MCF 10A (cell line): ENCODE measurements at regions not wholly inside any gene's neighbourhood (a gene's known extent, or its start where the extent isn't known, plus 50 kb on each side); places are given as distances from the start of the nearest gene placed in this dataset.

Experiments
- BruUV-seq: library from RNA; stranded (reverse); fragments of 400-500 nt; replicated peaks from 2 replicates; lab custom pipeline; 2021; lab: Mats Ljungman, UMichigan
- CTCF ChIA-PET: fragments of 300-600 bp; sonication (Branson Sonifier 250); formaldehyde crosslinking; extraction: SDS; loops from one replicate; lab custom pipeline; 2021; ENCODE audit warnings: antibody characterized with exemption, inconsistent platforms; lab: Yijun Ruan, JAX
- POLR2A ChIA-PET: fragments of 300-600, 350-650 bp; sonication (Branson Sonifier 250); formaldehyde crosslinking; extraction: SDS; loops from one replicate; lab custom pipeline; 2020; ENCODE audit warnings: antibody characterized with exemption, inconsistent platforms; lab: Yijun Ruan, JAX
- DNase-seq: peaks from one replicate; pipeline ENCODE4 v3.0.0-alpha.2; 2018; ENCODE audit not compliant: unreplicated experiment
- H3K27ac Mint-ChIP-seq: one replicate; pipeline ENCODE4 v1.8.0; 2022; ENCODE audit warnings: mild to moderate bottlenecking, low read depth, mixed read lengths; ENCODE audit not compliant: unreplicated experiment
- H3K27me3 Mint-ChIP-seq: one replicate; pipeline ENCODE4 v1.8.0; 2022; ENCODE audit warnings: mixed read lengths; ENCODE audit not compliant: insufficient read depth, unreplicated experiment
- H3K36me3 Mint-ChIP-seq: one replicate; pipeline ENCODE4 v1.8.0; 2022; ENCODE audit warnings: mild to moderate bottlenecking, moderate library complexity, mixed read lengths; ENCODE audit not compliant: insufficient read depth, unreplicated experiment
- H3K4me1 Mint-ChIP-seq: one replicate; pipeline ENCODE4 v1.8.0; 2022; ENCODE audit warnings: mixed read lengths; ENCODE audit not compliant: insufficient read depth, unreplicated experiment
- H3K4me3 Mint-ChIP-seq: one replicate; pipeline ENCODE4 v1.8.0; 2022; ENCODE audit warnings: mild to moderate bottlenecking, moderate library complexity, mixed read lengths; ENCODE audit not compliant: unreplicated experiment
- H3K9me3 Mint-ChIP-seq: one replicate; pipeline ENCODE4 v1.8.0; 2022; ENCODE audit warnings: mixed read lengths; ENCODE audit not compliant: unreplicated experiment
- intact Hi-C: fragments of 100-400 bp; cut with micrococcal nuclease; formaldehyde crosslinking; loops from 2 replicates; pipeline ENCODE4 v1.14.1; 2022
- TF ChIP-seq, protein P1 (sequence below): fragments of 200-600 bp; IDR thresholded peaks from one replicate; pipeline ENCODE4 v1.8.0; 2022; ENCODE audit warnings: antibody characterized with exemption, mild to moderate bottlenecking; ENCODE audit not compliant: unreplicated experiment

DNA sequence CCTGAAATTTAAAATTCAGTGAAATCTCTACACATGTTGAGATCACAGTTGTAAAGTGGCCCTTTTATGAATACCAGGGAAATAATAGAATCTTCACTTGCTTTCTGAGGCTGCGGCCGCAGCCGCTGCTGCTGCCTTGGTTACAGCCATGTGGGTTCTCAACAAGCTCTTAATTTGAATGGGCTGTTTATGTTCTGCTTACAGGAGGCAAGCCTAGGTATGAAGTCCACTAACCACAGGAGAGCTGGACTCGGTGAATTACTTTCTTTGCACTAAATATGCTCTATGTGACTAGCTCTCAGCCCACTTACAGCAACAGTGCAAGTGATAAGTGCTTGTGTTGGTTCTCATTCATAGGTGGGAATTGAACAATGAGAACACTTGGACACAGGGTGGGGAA, 410.8 kb downstream of the SFMBT2 start:
- ChIA-PET POLR2A (no interaction called here), CTCF (interaction anchor here (0.6 kb wide), 1 partner anchor 328 kb away, joined by 3 read pairs; no protein-coding TSS in a partner anchor)
- no TSS peak for BruUV-seq
- intact Hi-C loops: no loop called here
- Mint-ChIP-seq H3K27ac (no peak overlapping the region), H3K27me3 (peaks cover 23% of the 10 kb centered on the region), H3K4me1 (no peaks in the 10 kb centered on the region), H3K9me3 (no peaks in the 10 kb centered on the region), H3K36me3 (no peaks in the 10 kb centered on the region), H3K4me3 (no peak overlapping the region)
- TF ChIP-seq, protein P1, sequence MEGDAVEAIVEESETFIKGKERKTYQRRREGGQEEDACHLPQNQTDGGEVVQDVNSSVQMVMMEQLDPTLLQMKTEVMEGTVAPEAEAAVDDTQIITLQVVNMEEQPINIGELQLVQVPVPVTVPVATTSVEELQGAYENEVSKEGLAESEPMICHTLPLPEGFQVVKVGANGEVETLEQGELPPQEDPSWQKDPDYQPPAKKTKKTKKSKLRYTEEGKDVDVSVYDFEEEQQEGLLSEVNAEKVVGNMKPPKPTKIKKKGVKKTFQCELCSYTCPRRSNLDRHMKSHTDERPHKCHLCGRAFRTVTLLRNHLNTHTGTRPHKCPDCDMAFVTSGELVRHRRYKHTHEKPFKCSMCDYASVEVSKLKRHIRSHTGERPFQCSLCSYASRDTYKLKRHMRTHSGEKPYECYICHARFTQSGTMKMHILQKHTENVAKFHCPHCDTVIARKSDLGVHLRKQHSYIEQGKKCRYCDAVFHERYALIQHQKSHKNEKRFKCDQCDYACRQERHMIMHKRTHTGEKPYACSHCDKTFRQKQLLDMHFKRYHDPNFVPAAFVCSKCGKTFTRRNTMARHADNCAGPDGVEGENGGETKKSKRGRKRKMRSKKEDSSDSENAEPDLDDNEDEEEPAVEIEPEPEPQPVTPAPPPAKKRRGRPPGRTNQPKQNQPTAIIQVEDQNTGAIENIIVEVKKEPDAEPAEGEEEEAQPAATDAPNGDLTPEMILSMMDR: no peak
- no peak for DNase-seq

DNA sequence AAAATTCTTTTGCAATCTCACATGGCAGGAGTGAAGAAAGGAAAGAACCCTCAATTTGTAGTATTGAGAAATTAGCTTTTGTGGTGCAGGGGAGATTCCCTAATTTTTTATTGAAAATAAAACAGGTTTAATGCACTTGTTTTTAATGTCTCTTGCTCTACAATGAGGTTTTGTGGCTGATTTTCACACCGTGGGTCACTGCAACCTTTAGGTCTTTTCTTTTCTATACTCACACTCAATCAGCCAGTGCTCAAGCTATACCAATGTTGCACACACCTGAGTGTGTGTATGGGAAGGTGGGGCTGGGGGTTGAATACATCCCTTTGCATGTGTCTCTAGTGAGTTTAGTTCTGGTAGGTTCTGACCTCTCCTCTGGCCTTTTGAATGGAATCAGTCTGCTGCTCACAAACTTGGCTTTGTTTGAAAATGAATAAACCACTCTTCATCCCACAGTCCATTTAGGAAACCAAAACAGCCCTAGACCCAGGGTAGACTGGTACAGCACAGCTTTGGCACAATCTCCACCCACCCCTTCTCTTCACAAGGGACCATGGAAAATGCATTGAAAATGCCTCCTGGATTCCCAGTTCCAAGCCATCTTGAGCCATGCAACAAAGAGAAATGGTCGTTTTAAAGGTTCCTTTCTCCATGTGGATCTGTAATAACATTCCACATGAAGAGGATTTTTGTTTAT, 411.5 kb downstream of the SFMBT2 start:
- intact Hi-C loops: no loop called here
- BruUV-seq: no TSS peak
- POLR2A ChIA-PET: no interaction called here
- CTCF ChIA-PET: interaction anchor here (0.6 kb wide), 1 partner anchor 327 kb away, joined by 3 read pairs; no protein-coding TSS in a partner anchor
- TF ChIP-seq, protein P1: no peak
- Mint-ChIP-seq H3K27ac (no peak overlapping the region), H3K4me1 (no peaks in the 10 kb centered on the region), H3K4me3 (no peak overlapping the region), H3K36me3 (no peaks in the 10 kb centered on the region), H3K9me3 (no peaks in the 10 kb centered on the region), H3K27me3 (peaks cover 23% of the 10 kb centered on the region)
- no peak for DNase-seq

DNA sequence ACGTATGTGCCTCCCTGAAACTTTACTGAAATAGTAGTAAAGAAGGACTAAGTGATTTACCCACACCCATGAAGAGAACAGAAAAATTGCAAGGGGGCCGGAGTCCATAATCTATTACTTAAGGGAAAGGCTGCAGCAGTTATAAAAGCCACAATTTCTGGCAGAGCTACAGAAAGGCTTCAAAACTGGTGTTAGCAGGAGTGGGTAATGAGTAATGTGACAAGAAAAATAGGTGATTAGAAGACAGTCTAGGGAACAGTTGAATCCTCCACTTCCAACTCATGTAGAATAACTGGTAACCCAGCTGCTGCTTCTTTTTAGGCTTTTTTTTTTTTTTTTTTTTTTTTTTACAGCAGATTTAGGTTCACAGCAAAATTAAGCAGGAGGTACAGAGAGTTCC, 413.3 kb downstream of the SFMBT2 start:
- intact Hi-C loops: no loop called here
- Mint-ChIP-seq H3K4me3 (no peak overlapping the region), H3K4me1 (no peaks in the 10 kb centered on the region), H3K27me3 (peaks cover 23% of the 10 kb centered on the region), H3K36me3 (no peaks in the 10 kb centered on the region), H3K9me3 (no peaks in the 10 kb centered on the region), H3K27ac (no peak overlapping the region)
- no TSS peak for BruUV-seq
- TF ChIP-seq, protein P1: no peak
- ChIA-PET POLR2A (no interaction called here), CTCF (interaction anchor here (1.2 kb wide), 1 partner anchor 61 kb away, joined by 3 read pairs; no protein-coding TSS in a partner anchor)
- no peak for DNase-seq

GRCh38 chr10:6996431-6996830, 414.4 kb downstream of the SFMBT2 start:
- ChIA-PET CTCF (interaction anchor here (0.8 kb wide), 1 partner anchor 78 kb away, joined by 3 read pairs; no protein-coding TSS in a partner anchor), POLR2A (interaction anchor here (0.6 kb wide), 1 partner anchor 452 kb away, joined by 3 read pairs; no protein-coding TSS in a partner anchor)
- H3K4me1 Mint-ChIP-seq: no peaks in the 10 kb centered on the region
- no peaks in the 10 kb centered on the region for H3K9me3 Mint-ChIP-seq
- H3K27me3 Mint-ChIP-seq: peaks cover 20% of the 10 kb centered on the region
- TF ChIP-seq, protein P1: no peak
- intact Hi-C loops: no loop called here
- BruUV-seq: no TSS peak
- no peak for DNase-seq
- H3K4me3 Mint-ChIP-seq: no peak overlapping the region
- no peak overlapping the region for H3K27ac Mint-ChIP-seq
- H3K36me3 Mint-ChIP-seq: no peaks in the 10 kb centered on the region
